ENCODE measurements at regions not wholly inside any gene's neighbourhood (a gene's known extent, or its start where the extent isn't known, plus 50 kb on each side); places are given as distances from the start of the nearest gene placed in this dataset.
"Not testable (repeated sequence)": the region's sequence is repeated elsewhere in the genome, so short reads cannot be mapped to it uniquely, and the experiment has no call there.

GRCh38 chr10:44114441-44114840 lies 270.5 kb downstream of the CXCL12 start:
- no peak for DNase-seq (ENCODE audit: low spot score)
- Histone ChIP-seq H3K27me3 (ENCODE audit: control insufficient read depth in 4 of 4, insufficient read depth in 4 of 4, low read length in 3 of 4) (no peaks in the 10 kb centered on the region), H3K4me3 (ENCODE audit: low read depth in 1 of 3, low read length in 3 of 3) (no peak overlapping the region), H3K9me3 (ENCODE audit: control insufficient read depth in 4 of 4, low read length in 3 of 4) (no peaks in the 10 kb centered on the region), H3K4me1 (ENCODE audit: control insufficient read depth in 4 of 4, insufficient read depth in 4 of 4, low read length in 3 of 4) (no peaks in the 10 kb centered on the region), H3K9ac (ENCODE audit: low read depth in 1 of 2, low read length in 2 of 2) (no peak overlapping the region), H3K27ac (ENCODE audit: low read depth in 1 of 2, low read length in 2 of 2) (no peak overlapping the region), H3K36me3 (ENCODE audit: control insufficient read depth in 4 of 4, insufficient read depth in 3 of 4, low read depth in 1 of 4, low read length in 3 of 4) (no peaks in the 10 kb centered on the region)
- WGBS: 83% methylated on average over 1 of the region's 1 CpG
- no peak for TF ChIP-seq RAD21 (IDR thresholded peaks at IDR 0.05)
- no peak for TF ChIP-seq ATF3 (IDR thresholded peaks at IDR 0.05)
- TF ChIP-seq JUND (IDR thresholded peaks at IDR 0.05): no peak
- TF ChIP-seq FOXA1 (IDR thresholded peaks at IDR 0.05): no peak
- TF ChIP-seq HNF4A (conservative IDR thresholded peaks at IDR 0.05): no peak
- TF ChIP-seq CTCF (IDR thresholded peaks at IDR 0.05; ENCODE audit: low read depth, low read length, missing input control): no peak
- TF ChIP-seq SP1 (IDR thresholded peaks at IDR 0.05): no peak
- TF ChIP-seq FOXA2 (IDR thresholded peaks at IDR 0.05): no peak
- no peak for TF ChIP-seq MAX (IDR thresholded peaks at IDR 0.05)
- peak; percentile 64 to 75 for TF ChIP-seq RXRA (IDR thresholded peaks at IDR 0.05)
- no peak for TF ChIP-seq TAF1 (conservative IDR thresholded peaks at IDR 0.05)
- no peak for TF ChIP-seq EGR1 (IDR thresholded peaks at IDR 0.05; ENCODE audit: low read depth in 2 of 2)
- peak; percentile 49 for TF ChIP-seq NR2F2 (IDR thresholded peaks at IDR 0.05)
- no peak for TF ChIP-seq REST (IDR thresholded peaks at IDR 0.05)
- no peak for TF ChIP-seq HNF4G (IDR thresholded peaks at IDR 0.05)
- no peak for TF ChIP-seq ZBTB33 (IDR thresholded peaks at IDR 0.05)
- TF ChIP-seq GABPA (IDR thresholded peaks at IDR 0.05 in 1 of 2, conservative IDR thresholded peaks at IDR 0.05 in 1 of 2): no peak
- TF ChIP-seq YY1 (IDR thresholded peaks at IDR 0.05): no peak

GRCh38 chr10:44112280-44112679 lies 272.6 kb downstream of the CXCL12 start:
- not testable (repeated sequence) for H3K27me3 ChIP-seq (ENCODE audit: control insufficient read depth in 4 of 4, insufficient read depth in 4 of 4, low read length in 3 of 4)

More at GRCh38 chr10:44112280-44112679, 272.6 kb downstream of the CXCL12 start:
- not testable (repeated sequence) for DNase-seq (ENCODE audit: low spot score); H3K4me3 ChIP-seq (ENCODE audit: low read depth in 1 of 3, low read length in 3 of 3); H3K9ac ChIP-seq (ENCODE audit: low read depth in 1 of 2, low read length in 2 of 2); H3K36me3 ChIP-seq (ENCODE audit: control insufficient read depth in 4 of 4, insufficient read depth in 3 of 4, low read depth in 1 of 4, low read length in 3 of 4); H3K9me3 ChIP-seq (ENCODE audit: control insufficient read depth in 4 of 4, low read length in 3 of 4); H3K4me1 ChIP-seq (ENCODE audit: control insufficient read depth in 4 of 4, insufficient read depth in 4 of 4, low read length in 3 of 4); H3K27ac ChIP-seq (ENCODE audit: low read depth in 1 of 2, low read length in 2 of 2)
- WGBS: 68% methylated on average over 4 of the region's 4 CpGs

Data from liver (tissue), 8 donors.